ENCODE measurements at regions not wholly inside any gene's neighbourhood (a gene's known extent, or its start where the extent isn't known, plus 50 kb on each side); places are given as distances from the start of the nearest gene placed in this dataset.
"Not testable (repeated sequence)": the region's sequence is repeated elsewhere in the genome, so short reads cannot be mapped to it uniquely, and the experiment has no call there.

DNA sequence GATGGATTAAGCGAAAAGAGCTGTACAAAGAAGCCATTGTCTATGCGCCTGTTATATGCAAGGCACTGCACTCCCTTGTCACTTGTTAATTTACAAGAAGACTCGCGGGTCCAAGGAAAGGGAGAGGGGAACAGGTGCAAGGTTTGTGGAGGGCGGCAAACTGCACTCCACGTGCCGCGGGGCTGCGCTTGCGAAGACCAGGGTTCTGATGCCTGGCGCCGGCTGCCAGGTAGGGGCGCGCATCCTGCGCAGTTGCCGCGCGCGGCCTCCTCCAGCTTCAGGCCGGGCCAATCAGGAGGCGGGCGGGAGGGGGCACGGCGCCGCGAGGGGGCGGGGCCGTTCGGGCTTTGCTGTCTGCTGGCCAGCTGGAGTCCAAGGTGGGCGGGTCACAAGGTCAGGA, 140.6 kb upstream of the PALS2 start:
- TF ChIP-seq, protein P1, sequence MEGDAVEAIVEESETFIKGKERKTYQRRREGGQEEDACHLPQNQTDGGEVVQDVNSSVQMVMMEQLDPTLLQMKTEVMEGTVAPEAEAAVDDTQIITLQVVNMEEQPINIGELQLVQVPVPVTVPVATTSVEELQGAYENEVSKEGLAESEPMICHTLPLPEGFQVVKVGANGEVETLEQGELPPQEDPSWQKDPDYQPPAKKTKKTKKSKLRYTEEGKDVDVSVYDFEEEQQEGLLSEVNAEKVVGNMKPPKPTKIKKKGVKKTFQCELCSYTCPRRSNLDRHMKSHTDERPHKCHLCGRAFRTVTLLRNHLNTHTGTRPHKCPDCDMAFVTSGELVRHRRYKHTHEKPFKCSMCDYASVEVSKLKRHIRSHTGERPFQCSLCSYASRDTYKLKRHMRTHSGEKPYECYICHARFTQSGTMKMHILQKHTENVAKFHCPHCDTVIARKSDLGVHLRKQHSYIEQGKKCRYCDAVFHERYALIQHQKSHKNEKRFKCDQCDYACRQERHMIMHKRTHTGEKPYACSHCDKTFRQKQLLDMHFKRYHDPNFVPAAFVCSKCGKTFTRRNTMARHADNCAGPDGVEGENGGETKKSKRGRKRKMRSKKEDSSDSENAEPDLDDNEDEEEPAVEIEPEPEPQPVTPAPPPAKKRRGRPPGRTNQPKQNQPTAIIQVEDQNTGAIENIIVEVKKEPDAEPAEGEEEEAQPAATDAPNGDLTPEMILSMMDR (IDR thresholded peaks at IDR 0.05): no peak
- no peak for TF ChIP-seq ZFX (IDR thresholded peaks at IDR 0.05; ENCODE audit: borderline replicate concordance)

DNA sequence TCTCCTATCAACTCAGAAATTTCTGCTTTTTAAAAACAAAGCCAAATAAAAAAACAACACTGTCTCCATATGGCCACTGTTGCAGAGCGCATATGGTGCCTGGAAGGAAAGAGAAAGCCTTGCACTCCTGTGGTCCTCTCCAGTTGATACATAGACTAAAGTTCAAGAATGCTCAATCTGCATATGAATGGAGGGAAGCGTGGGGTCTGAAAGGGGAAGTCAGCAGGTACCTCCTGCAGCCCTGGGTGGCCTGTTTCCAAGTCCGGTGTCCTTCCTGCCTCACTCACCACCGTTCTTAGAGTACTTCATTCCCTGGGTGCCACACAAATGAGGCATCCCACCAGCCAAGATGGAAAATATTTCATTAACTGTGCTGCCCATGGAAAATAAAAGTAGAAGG, 138.3 kb upstream of the PALS2 start:
- TF ChIP-seq, protein P1 (IDR thresholded peaks at IDR 0.05): no peak
- TF ChIP-seq ZFX (IDR thresholded peaks at IDR 0.05; ENCODE audit: borderline replicate concordance): no peak
- no peak overlapping the region for H3K27ac ChIP-seq

More for the DNA sequence above, 140.6 kb upstream of the PALS2 start:
- no peak overlapping the region for H3K27ac ChIP-seq

GRCh38 chr7:24436131-24436920, 136.9 kb upstream of the PALS2 start:
- TF ChIP-seq, protein P1 (IDR thresholded peaks at IDR 0.05): no peak
- no peak for TF ChIP-seq ZFX (IDR thresholded peaks at IDR 0.05; ENCODE audit: borderline replicate concordance)
- H3K27ac ChIP-seq: no peak overlapping the region

GRCh38 chr7:24438232-24438631, 135.0 kb upstream of the PALS2 start:
- TF ChIP-seq ZFX (IDR thresholded peaks at IDR 0.05; ENCODE audit: borderline replicate concordance): no peak
- TF ChIP-seq, protein P1 (IDR thresholded peaks at IDR 0.05): no peak
- H3K27ac ChIP-seq: no peak overlapping the region

- not testable (repeated sequence) for H3K27ac ChIP-seq
Observed at GRCh38 chr7:24439104-24439503, 134.1 kb upstream of the PALS2 start.

DNA sequence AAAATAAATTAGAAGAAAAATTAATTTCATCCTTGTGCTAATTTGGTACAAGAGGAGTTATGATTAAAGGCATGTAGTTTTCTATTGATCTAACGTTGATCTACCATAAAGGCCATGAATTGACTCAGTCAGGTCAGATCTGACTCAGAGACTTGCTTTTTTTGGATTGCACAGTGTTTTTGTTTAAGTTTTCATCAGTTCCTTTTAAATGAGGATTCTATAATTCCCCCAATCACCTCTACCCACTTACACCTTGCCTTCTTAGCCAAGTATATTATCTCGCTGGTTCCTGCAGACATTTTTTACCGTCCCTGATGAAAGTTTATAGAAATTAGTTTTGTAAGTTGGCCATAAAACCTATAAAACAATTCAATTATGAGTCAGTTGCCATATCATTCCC, 132.4 kb upstream of the PALS2 start:
- TF ChIP-seq ZFX (IDR thresholded peaks at IDR 0.05; ENCODE audit: borderline replicate concordance): no peak
- TF ChIP-seq, protein P1 (IDR thresholded peaks at IDR 0.05): no peak
- H3K27ac ChIP-seq: no peak overlapping the region

- TF ChIP-seq, protein P1 (IDR thresholded peaks at IDR 0.05): no peak
- no peak for TF ChIP-seq ZFX (IDR thresholded peaks at IDR 0.05; ENCODE audit: borderline replicate concordance)
- no peak overlapping the region for H3K27ac ChIP-seq
Observed at GRCh38 chr7:24441314-24442027, 131.8 kb upstream of the PALS2 start.

Data from 22Rv1 (cell line).